ENCODE measurements at regions not wholly inside any gene's neighbourhood (a gene's known extent, or its start where the extent isn't known, plus 50 kb on each side); places are given as distances from the start of the nearest gene placed in this dataset.

GRCh38 chr1:36537991-36538390 lies 55.3 kb upstream of the CSF3R start:
- DNase-seq: no peak

GRCh38 chr1:36537190-36537768 lies 54.6 kb upstream of the CSF3R start:
- no peak for DNase-seq

GRCh38 chr1:36536727-36537126 lies 54.0 kb upstream of the CSF3R start:
- no peak for DNase-seq

GRCh38 chr1:36534711-36535412 lies 52.1 kb upstream of the CSF3R start:
- DNase-seq: no peak

- no peak for DNase-seq
Observed at GRCh38 chr1:36533897-36534296, 51.2 kb upstream of the CSF3R start.

- no peak for DNase-seq
Observed at GRCh38 chr1:36532810-36533401, 50.2 kb upstream of the CSF3R start.

Measured in right hindlimb (tissue), 1 donor.